Loucy (cell line): ENCODE measurements at regions not wholly inside any gene's neighbourhood (a gene's known extent, or its start where the extent isn't known, plus 50 kb on each side); places are given as distances from the start of the nearest gene placed in this dataset.

Experiments used
- H2AFZ ChIP-seq: fragments of 200-600 bp; sonication (generic); 2 replicates; pipeline ENCODE4 v1.6.0; 2016; ENCODE audit warnings: antibody characterized with exemption, mild to moderate bottlenecking, low read length, moderate library complexity
- H3F3A ChIP-seq: fragments of 200-600 bp; 2 replicates; pipeline ENCODE4 v1.6.0; 2016; ENCODE audit warnings: antibody characterized with exemption, low read depth, mild to moderate bottlenecking
- H3K27me3 ChIP-seq: fragments of 200-600 bp; sonication (generic); 2 replicates; pipeline ENCODE4 v1.6.1; 2014; ENCODE audit warnings: low read length, mild to moderate bottlenecking; ENCODE audit not compliant: insufficient read depth, poor library complexity, severe bottlenecking
- H3K36me3 ChIP-seq: fragments of 200-600 bp; sonication (generic); 2 replicates; pipeline ENCODE4 v1.6.1; 2016; ENCODE audit warnings: low read length; ENCODE audit not compliant: insufficient read depth
- H3K4me1 ChIP-seq: fragments of 200-600 bp; sonication (generic); 2 replicates; pipeline ENCODE4 v1.5.1; 2014; ENCODE audit warnings: low read length, mild to moderate bottlenecking; ENCODE audit not compliant: insufficient read depth, poor library complexity, severe bottlenecking
- H3K4me2 ChIP-seq: fragments of 200-600 bp; sonication (generic); 2 replicates; pipeline ENCODE4 v1.6.0; 2014; ENCODE audit warnings: antibody characterized with exemption, low read length, low read depth, mild to moderate bottlenecking; ENCODE audit not compliant: poor library complexity, severe bottlenecking
- H3K4me3 ChIP-seq: fragments of 200-600 bp; sonication (generic); 2 replicates; pipeline ENCODE4 v1.5.1; 2014; ENCODE audit warnings: low read length, mild to moderate bottlenecking, mixed read lengths; ENCODE audit not compliant: poor library complexity, severe bottlenecking
- H3K79me2 ChIP-seq: fragments of 200-600 bp; sonication (generic); 2 replicates; pipeline ENCODE4 v1.6.1; 2014; ENCODE audit warnings: low read length; ENCODE audit not compliant: insufficient read depth
- H3K9ac ChIP-seq: fragments of 200-600 bp; sonication (generic); 2 replicates; pipeline ENCODE4 v1.6.0; 2014; ENCODE audit warnings: mild to moderate bottlenecking, low read depth, low read length, moderate library complexity; ENCODE audit not compliant: poor library complexity, severe bottlenecking
- H3K9me2 ChIP-seq: fragments of 200-600 bp; sonication (generic); replicated peaks from 2 replicates; pipeline ENCODE4 v1.6.1; 2016; ENCODE audit warnings: low read depth, low read length, mixed read lengths
- H3K9me3 ChIP-seq: fragments of 200-600 bp; sonication (generic); 2 replicates; pipeline ENCODE4 v1.6.1; 2014; ENCODE audit warnings: mild to moderate bottlenecking, antibody characterized with exemption, low read length, low read depth; ENCODE audit not compliant: insufficient read depth
- H4K20me1 ChIP-seq: fragments of 200-600 bp; sonication (generic); 2 replicates; pipeline ENCODE4 v1.6.0; 2014; ENCODE audit warnings: antibody characterized with exemption, low read length, mild to moderate bottlenecking; ENCODE audit not compliant: insufficient read depth, poor library complexity, severe bottlenecking
- EZH2phosphoT487 ChIP-seq: fragments of 200-600 bp; IDR thresholded peaks from 2 replicates; pipeline ENCODE4 v1.6.1; 2018; ENCODE audit warnings: antibody characterized with exemption, mild to moderate bottlenecking, moderate library complexity, borderline replicate concordance
- TF ChIP-seq, protein P1 (sequence below): fragments of 200-600 bp; sonication (generic); conservative IDR thresholded peaks from 2 replicates; pipeline ENCODE4 v1.5.1; 2014; ENCODE audit warnings: mild to moderate bottlenecking, antibody characterized with exemption, low read length

DNA sequence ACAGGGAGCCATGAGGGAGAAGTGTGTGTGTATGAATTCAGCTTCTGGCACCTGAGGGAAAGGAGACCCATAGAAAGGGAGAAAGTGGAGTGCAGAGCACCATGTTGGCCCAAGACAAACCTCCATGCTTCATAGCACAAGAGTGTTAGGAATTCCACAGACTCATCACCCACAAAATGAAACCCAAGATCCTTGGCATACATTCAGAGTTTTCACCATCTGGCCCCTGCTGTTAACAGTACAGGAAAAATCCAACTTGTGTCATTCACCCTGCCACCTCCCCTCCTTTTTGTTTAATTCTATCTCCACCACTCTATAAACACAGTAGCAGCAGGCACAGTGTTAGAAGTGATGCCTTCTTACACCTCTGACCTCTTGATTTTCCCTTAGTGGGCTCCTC, 60.0 kb upstream of the MNS1 start:
- Histone ChIP-seq H3K9me3 (no peaks in the 10 kb centered on the region), H3K4me3 (no peak overlapping the region), H3K9me2 (no peaks in the 10 kb centered on the region), H3K36me3 (no peaks in the 10 kb centered on the region), H3K4me2 (no peak overlapping the region), H3K9ac (no peak overlapping the region), H3K4me1 (peaks cover 8% of the 10 kb centered on the region), H3K27me3 (no peaks in the 10 kb centered on the region), H3K79me2 (no peaks in the 10 kb centered on the region), H2AFZ (no peak overlapping the region), H3F3A (no peaks in the 10 kb centered on the region), H4K20me1 (no peaks in the 10 kb centered on the region)
- TF ChIP-seq EZH2phosphoT487 = no peak
- TF ChIP-seq, protein P1, sequence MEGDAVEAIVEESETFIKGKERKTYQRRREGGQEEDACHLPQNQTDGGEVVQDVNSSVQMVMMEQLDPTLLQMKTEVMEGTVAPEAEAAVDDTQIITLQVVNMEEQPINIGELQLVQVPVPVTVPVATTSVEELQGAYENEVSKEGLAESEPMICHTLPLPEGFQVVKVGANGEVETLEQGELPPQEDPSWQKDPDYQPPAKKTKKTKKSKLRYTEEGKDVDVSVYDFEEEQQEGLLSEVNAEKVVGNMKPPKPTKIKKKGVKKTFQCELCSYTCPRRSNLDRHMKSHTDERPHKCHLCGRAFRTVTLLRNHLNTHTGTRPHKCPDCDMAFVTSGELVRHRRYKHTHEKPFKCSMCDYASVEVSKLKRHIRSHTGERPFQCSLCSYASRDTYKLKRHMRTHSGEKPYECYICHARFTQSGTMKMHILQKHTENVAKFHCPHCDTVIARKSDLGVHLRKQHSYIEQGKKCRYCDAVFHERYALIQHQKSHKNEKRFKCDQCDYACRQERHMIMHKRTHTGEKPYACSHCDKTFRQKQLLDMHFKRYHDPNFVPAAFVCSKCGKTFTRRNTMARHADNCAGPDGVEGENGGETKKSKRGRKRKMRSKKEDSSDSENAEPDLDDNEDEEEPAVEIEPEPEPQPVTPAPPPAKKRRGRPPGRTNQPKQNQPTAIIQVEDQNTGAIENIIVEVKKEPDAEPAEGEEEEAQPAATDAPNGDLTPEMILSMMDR = no peak

DNA sequence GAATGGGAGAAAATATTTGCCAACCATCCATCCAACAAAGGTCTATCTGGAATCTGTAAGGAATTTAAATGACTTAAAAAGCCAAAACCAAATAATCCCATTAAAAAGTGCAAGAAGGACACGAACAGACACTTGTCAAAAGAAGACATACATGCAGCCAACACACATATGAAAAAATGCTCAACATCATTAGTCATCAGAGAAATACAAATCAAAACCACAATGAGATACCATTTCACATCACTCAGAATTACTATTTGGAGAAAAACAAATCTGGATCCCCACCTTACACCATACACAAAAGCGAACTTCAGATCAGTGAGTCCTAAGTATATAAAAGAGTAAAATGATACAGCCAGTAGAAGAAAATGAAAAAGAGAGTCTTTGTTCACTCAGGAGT, 58.6 kb upstream of the MNS1 start:
- no peaks in the 10 kb centered on the region for H3K27me3 ChIP-seq
- H3K4me1 ChIP-seq = peaks cover 8% of the 10 kb centered on the region
- no peaks in the 10 kb centered on the region for H3K9me2 ChIP-seq
- TF ChIP-seq EZH2phosphoT487 = no peak
- TF ChIP-seq, protein P1 = no peak
- no peak overlapping the region for H3K9ac ChIP-seq
- no peaks in the 10 kb centered on the region for H3F3A ChIP-seq
- no peaks in the 10 kb centered on the region for H3K79me2 ChIP-seq
- H3K4me3 ChIP-seq = no peak overlapping the region
- H2AFZ ChIP-seq = no peak overlapping the region
- no peaks in the 10 kb centered on the region for H4K20me1 ChIP-seq
- H3K36me3 ChIP-seq = no peaks in the 10 kb centered on the region
- no peak overlapping the region for H3K4me2 ChIP-seq
- H3K9me3 ChIP-seq = no peaks in the 10 kb centered on the region; the same call in 1 of the 2 replicates

DNA sequence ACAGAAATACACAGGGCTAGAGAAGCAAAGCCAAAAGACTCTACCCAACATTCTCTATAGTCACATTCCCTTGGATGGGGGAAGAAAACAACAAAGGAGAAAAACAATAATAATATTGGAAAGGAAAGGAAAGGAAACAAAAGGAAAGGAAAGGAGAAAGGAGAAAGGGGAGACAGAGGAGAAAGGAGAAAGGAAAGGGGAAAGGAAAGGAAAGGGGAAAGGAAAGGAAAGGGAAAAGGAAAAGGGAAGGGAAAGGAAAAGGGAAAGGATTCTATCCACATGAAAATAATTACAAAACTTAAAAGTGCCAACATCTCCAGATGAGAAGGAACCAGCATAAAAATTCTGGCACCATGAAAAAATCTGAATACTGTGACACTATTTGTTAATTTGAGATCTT, 54.1 kb upstream of the MNS1 start:
- H3K4me2 ChIP-seq = no peak overlapping the region
- peaks cover 5% of the 10 kb centered on the region; the same call in 1 of the 2 replicates for H3K9me3 ChIP-seq
- H3K9me2 ChIP-seq = no peaks in the 10 kb centered on the region
- no peaks in the 10 kb centered on the region for H3K36me3 ChIP-seq
- H3K9ac ChIP-seq = no peak overlapping the region
- H3K4me1 ChIP-seq = no peaks in the 10 kb centered on the region
- H2AFZ ChIP-seq = no peak overlapping the region
- no peaks in the 10 kb centered on the region for H3K79me2 ChIP-seq
- H3K27me3 ChIP-seq = no peaks in the 10 kb centered on the region
- H3F3A ChIP-seq = no peaks in the 10 kb centered on the region
- no peaks in the 10 kb centered on the region for H4K20me1 ChIP-seq
- TF ChIP-seq, protein P1 = no peak
- TF ChIP-seq EZH2phosphoT487 = no peak
- H3K4me3 ChIP-seq = no peak overlapping the region
